CD4-positive, alpha-beta T cell (primary cell): ENCODE measurements at regions not wholly inside any gene's neighbourhood (a gene's known extent, or its start where the extent isn't known, plus 50 kb on each side); places are given as distances from the start of the nearest gene placed in this dataset.
A peak's percentile ranks its signal among the peaks of the same experiment; 100 is the strongest.

ENCODE experiments used
- ATAC-seq: fragments of 200-7000 bp; cut with Tn5 transposase; one replicate; pipeline ENCODE4 v1.10.0; 2022; ENCODE audit warnings: mild to moderate bottlenecking; ENCODE audit not compliant: poor library complexity
- CTCF ChIA-PET: fragments of 350-600 bp; sonication (Branson Sonifier 250); formaldehyde crosslinking; loops from one replicate; lab custom pipeline; 2021; ENCODE audit warnings: antibody characterized with exemption, inconsistent platforms; lab: Charles Lee
- POLR2A ChIA-PET: fragments of 350-600 bp; sonication (Branson Sonifier 250); formaldehyde crosslinking; loops from one replicate; lab custom pipeline; 2021; ENCODE audit warnings: antibody characterized with exemption, inconsistent platforms; lab: Charles Lee
- DNase-seq, 14 experiments: peaks; one replicate each; pipeline ENCODE4 v3.0.0-alpha.2; 2013 to 2020; ENCODE audit warnings: mixed read lengths in 2 of 14
- H3K27ac ChIP-seq, 2 donors: one replicate each; pipeline versions ENCODE4 v1.5.1 to v1.7.0; 2013; ENCODE audit warnings: low read length in 2 of 2, low read depth in 1 of 2, mild to moderate bottlenecking in 1 of 2
- H3K27me3 ChIP-seq, 2 experiments: 1 replicate in 1 of 2; 2 replicates in 1 of 2; pipeline versions ENCODE4 v1.6.1 to v1.7.0; 2013; ENCODE audit warnings: low read length in 2 of 2, control low read depth in 1 of 2, mild to moderate bottlenecking in 1 of 2, moderate library complexity in 1 of 2; ENCODE audit not compliant: insufficient read depth in 2 of 2, control insufficient read depth in 1 of 2
- H3K36me3 ChIP-seq: one replicate; pipeline ENCODE4 v1.6.1; 2013; ENCODE audit warnings: low read length, control low read depth; ENCODE audit not compliant: insufficient read depth
- H3K4me1 ChIP-seq: one replicate; pipeline ENCODE4 v1.6.1; 2013; ENCODE audit warnings: low read length, control low read depth; ENCODE audit not compliant: insufficient read depth
- H3K4me3 ChIP-seq: one replicate; pipeline ENCODE4 v1.5.1; 2013; ENCODE audit warnings: mild to moderate bottlenecking, low read length, moderate library complexity
- H3K9me3 ChIP-seq, 2 experiments: 1 replicate in 1 of 2; 2 replicates in 1 of 2; pipeline versions ENCODE4 v1.6.1 to v1.7.0; 2013; ENCODE audit warnings: low read length in 2 of 2, mild to moderate bottlenecking in 2 of 2, control low read depth in 1 of 2, moderate library complexity in 1 of 2; ENCODE audit not compliant: control insufficient read depth in 1 of 2, insufficient read depth in 1 of 2
- H3K27ac Mint-ChIP-seq: one replicate; pipeline ENCODE4 v1.8.0; 2020; ENCODE audit warnings: mixed read lengths
- H3K27me3 Mint-ChIP-seq: one replicate; pipeline ENCODE4 v1.8.0; 2021; ENCODE audit warnings: mixed read lengths
- H3K36me3 Mint-ChIP-seq: one replicate; pipeline ENCODE4 v1.8.0; 2021; ENCODE audit warnings: low read depth, mixed read lengths
- H3K4me1 Mint-ChIP-seq: one replicate; pipeline ENCODE4 v1.8.0; 2021; ENCODE audit warnings: low read depth, mixed read lengths
- H3K4me3 Mint-ChIP-seq: one replicate; pipeline ENCODE4 v1.8.0; 2020; ENCODE audit warnings: mild to moderate bottlenecking, mixed read lengths
- H3K9me3 Mint-ChIP-seq: one replicate; pipeline ENCODE4 v1.8.0; 2020; ENCODE audit warnings: mixed read lengths
- intact Hi-C, 2 experiments: fragments of 100-400 bp; cut with DNase I in 1 of 2; cut with micrococcal nuclease in 1 of 2; formaldehyde crosslinking; loops; one replicate each; pipeline versions ENCODE4 v1.15.1 to v1.9.0; 2023 to 2025; cut with DNase I, micrococcal nuclease
- TF ChIP-seq, protein P1 (sequence below): fragments of 200-600 bp; IDR thresholded peaks from one replicate; pipeline ENCODE4 v1.8.0; 2022; ENCODE audit warnings: antibody characterized with exemption, mild to moderate bottlenecking

- H3K4me1 Mint-ChIP-seq, result no peaks in the 10 kb centered on the region
- no peaks in the 10 kb centered on the region for H3K27me3 ChIP-seq
- H3K4me3 ChIP-seq, result no peak overlapping the region
- ATAC-seq (no peak), DNase-seq (no peak)
- H3K4me1 ChIP-seq, result no peaks in the 10 kb centered on the region
- no peak overlapping the region for H3K4me3 Mint-ChIP-seq
- H3K9me3 ChIP-seq, result peaks cover 0 to 15% of the 10 kb centered on the region in 2 experiments
- H3K27ac ChIP-seq, result no peak overlapping the region
- no peak overlapping the region for H3K27ac Mint-ChIP-seq
- H3K27me3 Mint-ChIP-seq, result no peaks in the 10 kb centered on the region
- POLR2A ChIA-PET, result no interaction called here
- intact Hi-C loops, result no loop called here
- CTCF ChIA-PET, result no interaction called here
- H3K9me3 Mint-ChIP-seq, result peaks cover 8% of the 10 kb centered on the region
- no peaks in the 10 kb centered on the region for H3K36me3 ChIP-seq
- TF ChIP-seq, protein P1, sequence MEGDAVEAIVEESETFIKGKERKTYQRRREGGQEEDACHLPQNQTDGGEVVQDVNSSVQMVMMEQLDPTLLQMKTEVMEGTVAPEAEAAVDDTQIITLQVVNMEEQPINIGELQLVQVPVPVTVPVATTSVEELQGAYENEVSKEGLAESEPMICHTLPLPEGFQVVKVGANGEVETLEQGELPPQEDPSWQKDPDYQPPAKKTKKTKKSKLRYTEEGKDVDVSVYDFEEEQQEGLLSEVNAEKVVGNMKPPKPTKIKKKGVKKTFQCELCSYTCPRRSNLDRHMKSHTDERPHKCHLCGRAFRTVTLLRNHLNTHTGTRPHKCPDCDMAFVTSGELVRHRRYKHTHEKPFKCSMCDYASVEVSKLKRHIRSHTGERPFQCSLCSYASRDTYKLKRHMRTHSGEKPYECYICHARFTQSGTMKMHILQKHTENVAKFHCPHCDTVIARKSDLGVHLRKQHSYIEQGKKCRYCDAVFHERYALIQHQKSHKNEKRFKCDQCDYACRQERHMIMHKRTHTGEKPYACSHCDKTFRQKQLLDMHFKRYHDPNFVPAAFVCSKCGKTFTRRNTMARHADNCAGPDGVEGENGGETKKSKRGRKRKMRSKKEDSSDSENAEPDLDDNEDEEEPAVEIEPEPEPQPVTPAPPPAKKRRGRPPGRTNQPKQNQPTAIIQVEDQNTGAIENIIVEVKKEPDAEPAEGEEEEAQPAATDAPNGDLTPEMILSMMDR, result no peak
- no peaks in the 10 kb centered on the region for H3K36me3 Mint-ChIP-seq
Observed at GRCh38 chr11:2083411-2083810, 55.8 kb downstream of the IGF2 start.

DNA sequence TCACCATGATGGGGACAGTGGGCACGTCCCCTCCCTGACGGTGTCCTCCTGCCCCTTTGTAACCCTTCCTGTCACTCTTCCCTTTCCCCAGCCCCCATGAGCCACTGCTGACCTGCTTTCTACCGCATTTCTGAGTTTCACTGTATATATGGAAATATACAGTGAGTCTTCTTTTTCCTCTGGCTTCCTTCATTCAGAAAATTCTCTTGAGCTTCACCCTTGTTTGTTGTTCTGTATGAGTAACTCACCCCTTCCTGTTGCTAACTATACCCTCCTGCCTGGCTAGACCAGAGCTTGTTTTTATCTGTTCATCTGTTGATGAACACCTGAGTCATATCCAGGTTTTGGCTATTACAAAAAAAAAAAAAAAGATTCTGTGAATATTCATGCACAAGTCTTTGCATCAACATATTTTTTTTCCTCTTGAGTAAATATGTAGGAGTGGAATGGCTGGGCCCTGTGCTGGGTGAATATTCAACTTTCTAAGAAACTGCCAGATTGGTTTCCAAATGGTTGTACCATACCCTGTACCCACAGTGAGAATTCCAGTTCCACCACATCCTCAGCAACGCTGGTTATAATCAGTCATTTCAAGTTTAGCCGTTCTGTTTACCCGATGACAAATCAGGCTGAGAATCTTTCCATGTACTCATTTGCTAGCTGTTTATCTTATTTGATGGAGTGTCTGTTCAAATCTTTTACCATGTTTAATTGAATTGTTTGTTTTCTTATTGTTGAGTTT, 62.0 kb downstream of the IGF2 start:
- H3K27me3 Mint-ChIP-seq, result peaks cover 13% of the 10 kb centered on the region
- Histone ChIP-seq H3K27me3 (peaks cover 0 to 7% of the 10 kb centered on the region in 2 experiments), H3K27ac (no peak overlapping the region), H3K36me3 (no peaks in the 10 kb centered on the region), H3K4me3 (no peak overlapping the region), H3K9me3 (no peaks in the 10 kb centered on the region), H3K4me1 (peaks cover 6% of the 10 kb centered on the region)
- ATAC-seq (peak; percentile 73), DNase-seq (peak in 1 of 14 experiments; percentile 18)
- no peaks in the 10 kb centered on the region for H3K9me3 Mint-ChIP-seq
- POLR2A ChIA-PET, result interaction anchor here (0.6 to 1.4 kb wide), 2 partner anchors 16 to 257 kb away, joined by 3 read pairs; no protein-coding TSS in a partner anchor
- no peaks in the 10 kb centered on the region for H3K36me3 Mint-ChIP-seq
- intact Hi-C loops, result no loop called here
- CTCF ChIA-PET, result no interaction called here
- no peak overlapping the region for H3K4me3 Mint-ChIP-seq
- no peak overlapping the region for H3K27ac Mint-ChIP-seq
- TF ChIP-seq, protein P1, result no peak
- H3K4me1 Mint-ChIP-seq, result peaks cover 10% of the 10 kb centered on the region

DNA sequence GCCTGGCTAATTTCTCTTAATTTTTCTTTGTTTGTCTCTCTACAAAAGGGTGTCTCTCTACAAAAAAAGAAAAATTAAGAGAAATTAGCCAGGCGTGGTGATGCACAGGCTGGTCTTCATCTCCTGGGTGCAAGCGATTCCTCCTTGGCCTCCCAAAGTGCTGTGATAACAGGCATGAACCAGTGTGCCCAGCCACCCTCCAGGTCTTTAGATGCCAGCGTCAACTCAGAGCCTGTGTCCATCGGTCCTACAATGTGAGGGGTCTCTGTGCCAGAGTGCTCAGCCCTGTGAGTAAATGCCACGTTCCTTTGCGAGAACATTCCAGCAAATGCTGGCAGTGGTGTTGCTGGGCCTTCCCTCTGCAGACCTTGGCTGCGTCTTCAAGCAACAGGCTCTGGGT, 62.7 kb downstream of the IGF2 start:
- no peaks in the 10 kb centered on the region for H3K36me3 ChIP-seq
- intact Hi-C loops, result no loop called here
- CTCF ChIA-PET, result no interaction called here
- H3K4me1 Mint-ChIP-seq, result peaks cover 10% of the 10 kb centered on the region
- H3K27me3 ChIP-seq, result peaks cover 0 to 12% of the 10 kb centered on the region in 2 experiments
- TF ChIP-seq, protein P1, result no peak
- no peak for ATAC-seq
- no peak overlapping the region for H3K27ac Mint-ChIP-seq
- POLR2A ChIA-PET, result no interaction called here
- H3K4me3 Mint-ChIP-seq, result no peak overlapping the region
- H3K36me3 Mint-ChIP-seq, result no peaks in the 10 kb centered on the region
- H3K27ac ChIP-seq, result no peak overlapping the region
- H3K4me1 ChIP-seq, result peaks cover 6% of the 10 kb centered on the region
- H3K4me3 ChIP-seq, result no peak overlapping the region
- H3K27me3 Mint-ChIP-seq, result peaks cover 13% of the 10 kb centered on the region
- no peaks in the 10 kb centered on the region for H3K9me3 ChIP-seq
- H3K9me3 Mint-ChIP-seq, result no peaks in the 10 kb centered on the region
- DNase-seq, result no peak
